Stimulated activated CD4-positive, alpha-beta T cell treated with anti-CD3 and anti-CD28 coated beads, Interleukin-4, amount 100 ng/mL, for 1 hour (primary cell): ENCODE measurements at regions not wholly inside any gene's neighbourhood (a gene's known extent, or its start where the extent isn't known, plus 50 kb on each side); places are given as distances from the start of the nearest gene placed in this dataset.
A peak's percentile ranks its signal among the peaks of the same experiment; 100 is the strongest.

ENCODE experiments used
- DNase-seq: peaks from one replicate; pipeline ENCODE4 v3.0.0-alpha.2; 2020

- no peak for DNase-seq
These were observed 57.4 kb upstream of the LAPTM4A start for GRCh38 chr2:20108655-20109396.

GRCh38 chr2:20107776-20108175, 56.3 kb upstream of the LAPTM4A start:
- DNase-seq: no peak

GRCh38 chr2:20107352-20107751, 55.9 kb upstream of the LAPTM4A start:
- no peak for DNase-seq

GRCh38 chr2:20106746-20107145, 55.3 kb upstream of the LAPTM4A start:
- DNase-seq: peak; percentile 23

GRCh38 chr2:20104900-20105545, 53.6 kb upstream of the LAPTM4A start:
- no peak for DNase-seq

GRCh38 chr2:20103530-20103929, 52.1 kb upstream of the LAPTM4A start:
- no peak for DNase-seq
